OCI-LY1 (cell line): ENCODE measurements at regions not wholly inside any gene's neighbourhood (a gene's known extent, or its start where the extent isn't known, plus 50 kb on each side); places are given as distances from the start of the nearest gene placed in this dataset.

ENCODE experiments used
- H2AFZ ChIP-seq: fragments of 200-600 bp; sonication (generic), shearing (Covaris generic); 2 replicates; pipeline ENCODE4 v1.6.0; 2014; ENCODE audit warnings: antibody characterized with exemption, mild to moderate bottlenecking, low read length
- H3F3A ChIP-seq: fragments of 200-600 bp; sonication (generic), shearing (Covaris generic); 2 replicates; pipeline ENCODE4 v1.6.0; 2014; ENCODE audit warnings: mild to moderate bottlenecking, antibody characterized with exemption, low read length, moderate library complexity; ENCODE audit not compliant: insufficient read depth
- H3K27ac ChIP-seq: fragments of 200-600 bp; sonication (generic); 2 replicates; pipeline ENCODE4 v1.5.1; 2014; ENCODE audit warnings: low read length, mixed run types, mild to moderate bottlenecking, low read depth; ENCODE audit not compliant: poor library complexity, severe bottlenecking
- H3K27me3 ChIP-seq: fragments of 200-600 bp; sonication (generic); 2 replicates; pipeline ENCODE4 v1.6.0; 2014; ENCODE audit warnings: antibody characterized with exemption, mild to moderate bottlenecking, low read length, moderate library complexity; ENCODE audit not compliant: insufficient read depth
- H3K36me3 ChIP-seq: fragments of 200-600 bp; sonication (generic); 2 replicates; pipeline ENCODE4 v1.6.1; 2014; ENCODE audit warnings: mild to moderate bottlenecking, antibody characterized with exemption, low read length, moderate library complexity, mixed read lengths; ENCODE audit not compliant: insufficient read depth
- H3K4me1 ChIP-seq: fragments of 200-600 bp; sonication (generic); 2 replicates; pipeline ENCODE4 v1.5.1; 2014; ENCODE audit warnings: mild to moderate bottlenecking, low read length, moderate library complexity; ENCODE audit not compliant: insufficient read depth, severe bottlenecking
- H3K4me2 ChIP-seq: fragments of 200-600 bp; sonication (generic), shearing (Covaris generic); 2 replicates; pipeline ENCODE4 v1.6.1; 2014; ENCODE audit warnings: low read length
- H3K4me3 ChIP-seq: fragments of 200-600 bp; sonication (generic); 2 replicates; pipeline ENCODE4 v1.5.1; 2014; ENCODE audit warnings: low read length, low read depth, mild to moderate bottlenecking, mixed read lengths; ENCODE audit not compliant: poor library complexity, severe bottlenecking
- H3K79me2 ChIP-seq: fragments of 200-600 bp; shearing (Covaris generic); 2 replicates; pipeline ENCODE4 v1.6.1; 2016; ENCODE audit warnings: mixed run types, low read length, mixed read lengths; ENCODE audit not compliant: insufficient read depth
- H3K9ac ChIP-seq: fragments of 200-600 bp; sonication (generic), shearing (Covaris generic); 2 replicates; pipeline ENCODE4 v1.6.1; 2014; ENCODE audit warnings: mild to moderate bottlenecking, low read length, mixed read lengths
- H3K9me2 ChIP-seq: fragments of 200-600 bp; sonication (generic), shearing (Covaris generic); 2 replicates; pipeline ENCODE4 v1.6.1; 2014; ENCODE audit warnings: low read depth, mild to moderate bottlenecking, low read length, mixed read lengths
- H3K9me3 ChIP-seq: fragments of 200-600 bp; shearing (Covaris generic); 2 replicates; pipeline ENCODE4 v1.6.1; 2014; ENCODE audit warnings: low read length, mixed read lengths
- H4K20me1 ChIP-seq: fragments of 200-600 bp; sonication (generic), shearing (Covaris generic); 2 replicates; pipeline ENCODE4 v1.6.0; 2016; ENCODE audit warnings: mild to moderate bottlenecking, low read length; ENCODE audit not compliant: insufficient read depth
- EZH2 ChIP-seq: fragments of 200-600 bp; sonication (generic), shearing (Covaris generic); IDR thresholded peaks from 2 replicates; pipeline ENCODE4 v1.8.0; 2017; ENCODE audit warnings: borderline replicate concordance, mixed run types, mild to moderate bottlenecking, antibody characterized with exemption, low read length, moderate library complexity, mixed read lengths
- TF ChIP-seq, protein P1 (sequence below): fragments of 200-600 bp; sonication (generic), shearing (Covaris generic); IDR thresholded peaks from 2 replicates; pipeline ENCODE4 v1.5.1; 2017; ENCODE audit warnings: mild to moderate bottlenecking, antibody characterized with exemption, low read length, moderate library complexity, mixed read lengths

DNA sequence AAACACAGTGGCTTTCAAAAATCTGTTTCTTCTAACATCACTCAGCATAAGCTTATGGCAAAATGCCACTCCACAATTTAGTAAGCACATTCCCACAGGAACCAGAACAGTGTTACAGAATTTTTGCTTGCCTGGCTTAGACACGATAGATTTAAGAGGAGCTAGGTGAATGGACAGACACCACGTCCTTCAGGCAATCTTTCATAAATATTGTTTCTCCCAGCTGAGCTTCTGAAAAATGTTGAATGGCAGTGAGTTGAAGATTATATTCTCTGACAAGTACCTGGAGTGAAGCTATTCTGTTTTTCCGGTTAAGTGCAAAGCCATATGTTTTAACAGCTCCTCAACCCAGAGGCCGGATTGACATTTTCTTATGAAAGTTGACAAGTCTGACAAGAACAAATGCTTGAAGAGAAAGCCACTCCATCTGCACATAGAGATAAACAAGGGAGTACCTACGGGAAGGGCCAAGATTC lies 102.0 kb downstream of the FSCB start:
- TF ChIP-seq EZH2 = no peak
- TF ChIP-seq, protein P1, sequence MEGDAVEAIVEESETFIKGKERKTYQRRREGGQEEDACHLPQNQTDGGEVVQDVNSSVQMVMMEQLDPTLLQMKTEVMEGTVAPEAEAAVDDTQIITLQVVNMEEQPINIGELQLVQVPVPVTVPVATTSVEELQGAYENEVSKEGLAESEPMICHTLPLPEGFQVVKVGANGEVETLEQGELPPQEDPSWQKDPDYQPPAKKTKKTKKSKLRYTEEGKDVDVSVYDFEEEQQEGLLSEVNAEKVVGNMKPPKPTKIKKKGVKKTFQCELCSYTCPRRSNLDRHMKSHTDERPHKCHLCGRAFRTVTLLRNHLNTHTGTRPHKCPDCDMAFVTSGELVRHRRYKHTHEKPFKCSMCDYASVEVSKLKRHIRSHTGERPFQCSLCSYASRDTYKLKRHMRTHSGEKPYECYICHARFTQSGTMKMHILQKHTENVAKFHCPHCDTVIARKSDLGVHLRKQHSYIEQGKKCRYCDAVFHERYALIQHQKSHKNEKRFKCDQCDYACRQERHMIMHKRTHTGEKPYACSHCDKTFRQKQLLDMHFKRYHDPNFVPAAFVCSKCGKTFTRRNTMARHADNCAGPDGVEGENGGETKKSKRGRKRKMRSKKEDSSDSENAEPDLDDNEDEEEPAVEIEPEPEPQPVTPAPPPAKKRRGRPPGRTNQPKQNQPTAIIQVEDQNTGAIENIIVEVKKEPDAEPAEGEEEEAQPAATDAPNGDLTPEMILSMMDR = no peak
- no peaks in the 10 kb centered on the region for H3K9me2 ChIP-seq
- H3K27ac ChIP-seq = no peak overlapping the region
- H2AFZ ChIP-seq = no peak overlapping the region
- H3K9me3 ChIP-seq = no peaks in the 10 kb centered on the region
- no peaks in the 10 kb centered on the region for H3K79me2 ChIP-seq
- no peaks in the 10 kb centered on the region for H3K36me3 ChIP-seq
- no peaks in the 10 kb centered on the region for H3K27me3 ChIP-seq
- no peak overlapping the region for H3K4me3 ChIP-seq
- no peaks in the 10 kb centered on the region for H3F3A ChIP-seq
- no peaks in the 10 kb centered on the region for H3K4me1 ChIP-seq
- H3K4me2 ChIP-seq = no peak overlapping the region
- no peaks in the 10 kb centered on the region for H4K20me1 ChIP-seq
- no peak overlapping the region for H3K9ac ChIP-seq

DNA sequence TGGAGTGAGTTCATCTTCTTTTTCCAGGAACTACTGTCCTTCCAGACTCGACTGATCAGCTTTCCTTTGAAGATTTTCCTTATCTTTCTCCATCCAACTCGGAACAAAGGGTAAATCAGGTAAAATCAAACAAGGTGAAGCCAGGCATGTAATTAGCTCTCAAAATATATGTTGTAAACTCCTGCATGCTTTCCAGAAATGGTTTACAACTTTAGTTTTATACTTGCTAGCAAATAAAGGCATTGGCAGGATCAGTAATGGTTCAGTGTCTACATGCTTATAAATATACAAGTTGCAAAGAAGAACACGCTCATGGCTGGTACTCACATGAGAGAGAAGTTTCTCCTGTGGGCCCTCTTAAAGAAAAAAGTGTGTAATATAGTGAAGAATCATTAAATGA lies 102.5 kb downstream of the FSCB start:
- Histone ChIP-seq H3K4me3 (no peak overlapping the region), H3K9ac (no peak overlapping the region), H3F3A (no peaks in the 10 kb centered on the region), H4K20me1 (no peaks in the 10 kb centered on the region), H3K79me2 (no peaks in the 10 kb centered on the region), H3K4me2 (no peak overlapping the region), H3K9me2 (no peaks in the 10 kb centered on the region), H3K27me3 (no peaks in the 10 kb centered on the region), H3K9me3 (no peaks in the 10 kb centered on the region), H3K36me3 (no peaks in the 10 kb centered on the region), H2AFZ (no peak overlapping the region), H3K27ac (no peak overlapping the region), H3K4me1 (no peaks in the 10 kb centered on the region)
- TF ChIP-seq, protein P1 = no peak
- no peak for TF ChIP-seq EZH2

DNA sequence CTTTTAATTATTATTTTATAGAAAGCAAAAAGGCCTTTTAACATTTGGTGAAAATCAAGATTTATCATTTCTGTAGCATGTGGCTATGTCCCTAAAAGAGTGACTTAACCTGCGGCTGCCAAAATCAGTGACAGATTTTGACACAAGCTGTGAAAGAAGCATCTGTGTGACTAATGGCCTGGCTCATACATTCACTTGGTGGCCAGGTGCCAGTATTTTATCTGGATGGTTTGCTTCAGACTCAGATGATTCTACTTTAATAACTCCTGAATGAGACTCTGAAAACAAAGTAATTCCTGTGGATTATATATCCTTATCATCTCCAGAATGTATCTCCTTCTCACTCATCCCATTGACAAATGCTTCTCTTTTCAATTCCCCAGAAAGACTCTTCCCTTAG lies 103.0 kb downstream of the FSCB start:
- H4K20me1 ChIP-seq = no peaks in the 10 kb centered on the region
- no peak overlapping the region for H3K9ac ChIP-seq
- no peak overlapping the region for H3K4me3 ChIP-seq
- H2AFZ ChIP-seq = no peak overlapping the region
- H3K79me2 ChIP-seq = no peaks in the 10 kb centered on the region
- H3K27me3 ChIP-seq = no peaks in the 10 kb centered on the region
- H3K36me3 ChIP-seq = no peaks in the 10 kb centered on the region
- H3K4me2 ChIP-seq = no peak overlapping the region
- H3K4me1 ChIP-seq = no peaks in the 10 kb centered on the region
- no peaks in the 10 kb centered on the region for H3K9me3 ChIP-seq
- TF ChIP-seq, protein P1 = no peak
- TF ChIP-seq EZH2 = no peak
- H3K27ac ChIP-seq = no peak overlapping the region
- H3F3A ChIP-seq = no peaks in the 10 kb centered on the region
- H3K9me2 ChIP-seq = no peaks in the 10 kb centered on the region
